Prostate gland (tissue), 2 donors: ENCODE measurements at regions not wholly inside any gene's neighbourhood (a gene's known extent, or its start where the extent isn't known, plus 50 kb on each side); places are given as distances from the start of the nearest gene placed in this dataset.

ENCODE experiments used
- DNase-seq: peaks from one replicate; pipeline ENCODE4 v3.0.0-alpha.2; 2019; ENCODE audit warnings: low spot score
- H3K27ac ChIP-seq, 2 donors: fragments of 200-600 bp; sonication (generic); 2 replicates each; pipeline ENCODE4 v1.5.1; 2017 to 2019
- H3K27me3 ChIP-seq: fragments of 200-600 bp; sonication (generic); replicated peaks from 2 replicates; pipeline ENCODE4 v1.5.1; 2019; ENCODE audit not compliant: insufficient read depth
- H3K36me3 ChIP-seq, 2 donors: fragments of 200-600 bp; sonication (generic); 1 replicate in 1 of 2; 2 replicates in 1 of 2; pipeline versions ENCODE4 v1.5.1 to v1.8.1; 2017 to 2019
- H3K4me1 ChIP-seq: fragments of 200-600 bp; sonication (generic); replicated peaks from 2 replicates; pipeline ENCODE4 v1.5.1; 2019
- H3K4me3 ChIP-seq, 2 donors: fragments of 200-600 bp; sonication (generic); 2 replicates each; pipeline ENCODE4 v1.5.1; 2017 to 2019
- H3K9me3 ChIP-seq: fragments of 200-600 bp; sonication (generic); 2 replicates; pipeline ENCODE4 v1.5.1; 2017
- POLR2A ChIP-seq: fragments of 450-650 bp; IDR thresholded peaks from one replicate; pipeline ENCODE4 v1.6.1; 2016; ENCODE audit warnings: antibody characterized with exemption, mild to moderate bottlenecking
- POLR2AphosphoS5 ChIP-seq: sonication (generic); formaldehyde crosslinking; IDR thresholded peaks from one replicate; pipeline ENCODE4 v1.6.1; 2017; ENCODE audit warnings: antibody characterized with exemption
- WGBS: methylation state at CpG from one replicate; pipeline ENCODE4 v1.1.5; 2018; 5-methylcytosine and 5-hydroxymethylcytosine counted together
- intact Hi-C: fragments of 100-400 bp; cut with DNase I; formaldehyde crosslinking; loops from one replicate; pipeline ENCODE4 v1.14.2; 2022
- TF ChIP-seq, protein P1 (sequence below), 4 experiments: fragments of 200-600 bp in 2 of 4; fragments of 450-650 bp in 2 of 4; sonication (generic) in 2 of 4; IDR thresholded peaks; 1 replicate in 3 of 4; 2 replicates in 1 of 4; pipeline ENCODE4 v1.5.1; 2016 to 2019; ENCODE audit warnings: antibody characterized with exemption in 4 of 4, mild to moderate bottlenecking in 2 of 4, moderate library complexity in 2 of 4

GRCh38 chr5:12690361-12690760 lies 786.1 kb upstream of the CTNND2 start:
- no peaks in the 10 kb centered on the region for H3K9me3 ChIP-seq
- no peak overlapping the region for H3K27ac ChIP-seq
- no peak overlapping the region for H3K4me3 ChIP-seq
- 37% methylated on average over 2 of the region's 2 CpGs for WGBS
- TF ChIP-seq POLR2AphosphoS5 (no peak), POLR2A (no peak)
- TF ChIP-seq, protein P1, sequence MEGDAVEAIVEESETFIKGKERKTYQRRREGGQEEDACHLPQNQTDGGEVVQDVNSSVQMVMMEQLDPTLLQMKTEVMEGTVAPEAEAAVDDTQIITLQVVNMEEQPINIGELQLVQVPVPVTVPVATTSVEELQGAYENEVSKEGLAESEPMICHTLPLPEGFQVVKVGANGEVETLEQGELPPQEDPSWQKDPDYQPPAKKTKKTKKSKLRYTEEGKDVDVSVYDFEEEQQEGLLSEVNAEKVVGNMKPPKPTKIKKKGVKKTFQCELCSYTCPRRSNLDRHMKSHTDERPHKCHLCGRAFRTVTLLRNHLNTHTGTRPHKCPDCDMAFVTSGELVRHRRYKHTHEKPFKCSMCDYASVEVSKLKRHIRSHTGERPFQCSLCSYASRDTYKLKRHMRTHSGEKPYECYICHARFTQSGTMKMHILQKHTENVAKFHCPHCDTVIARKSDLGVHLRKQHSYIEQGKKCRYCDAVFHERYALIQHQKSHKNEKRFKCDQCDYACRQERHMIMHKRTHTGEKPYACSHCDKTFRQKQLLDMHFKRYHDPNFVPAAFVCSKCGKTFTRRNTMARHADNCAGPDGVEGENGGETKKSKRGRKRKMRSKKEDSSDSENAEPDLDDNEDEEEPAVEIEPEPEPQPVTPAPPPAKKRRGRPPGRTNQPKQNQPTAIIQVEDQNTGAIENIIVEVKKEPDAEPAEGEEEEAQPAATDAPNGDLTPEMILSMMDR (IDR thresholded peaks at IDR 0.05) = no peak
- no peak for DNase-seq
- no peaks in the 10 kb centered on the region for H3K27me3 ChIP-seq
- intact Hi-C loops = no loop called here
- no peaks in the 10 kb centered on the region for H3K4me1 ChIP-seq
- H3K36me3 ChIP-seq = no peaks in the 10 kb centered on the region

DNA sequence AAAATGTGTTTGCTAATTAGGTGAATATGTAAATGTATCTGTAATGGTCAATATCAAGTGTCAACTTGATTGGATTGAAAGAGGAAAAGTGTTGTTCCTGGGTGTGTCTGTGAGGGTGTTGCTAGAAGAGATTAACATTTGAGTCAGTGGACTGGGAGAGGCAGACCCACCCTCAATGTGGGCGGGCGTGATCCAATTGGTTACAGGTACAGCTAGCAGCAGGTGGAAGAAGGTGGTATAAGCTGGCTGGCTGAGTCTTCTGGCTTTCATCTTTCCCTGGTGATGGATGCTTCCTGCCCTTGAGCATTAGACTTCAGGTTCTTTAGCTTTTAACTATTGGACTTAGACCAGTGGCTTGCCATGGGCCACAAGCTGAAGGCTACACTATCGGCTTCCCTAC lies 779.0 kb upstream of the CTNND2 start:
- no peaks in the 10 kb centered on the region for H3K9me3 ChIP-seq

GRCh38 chr5:12679731-12680130 lies 775.5 kb upstream of the CTNND2 start:
- Histone ChIP-seq H3K4me1 (no peaks in the 10 kb centered on the region), H3K27ac (no peak overlapping the region), H3K36me3 (no peaks in the 10 kb centered on the region), H3K27me3 (no peaks in the 10 kb centered on the region), H3K4me3 (no peak overlapping the region), H3K9me3 (no peaks in the 10 kb centered on the region)
- no peak for DNase-seq
- TF ChIP-seq POLR2AphosphoS5 (no peak), POLR2A (no peak)
- TF ChIP-seq, protein P1 (IDR thresholded peaks at IDR 0.05) = no peak
- intact Hi-C loops = no loop called here

More for the DNA sequence above, 779.0 kb upstream of the CTNND2 start:
- no peaks in the 10 kb centered on the region for H3K4me1 ChIP-seq
- H3K27ac ChIP-seq = no peak overlapping the region
- no peaks in the 10 kb centered on the region for H3K36me3 ChIP-seq
- intact Hi-C loops = no loop called here
- H3K27me3 ChIP-seq = no peaks in the 10 kb centered on the region
- TF ChIP-seq, protein P1 (IDR thresholded peaks at IDR 0.05) = no peak
- TF ChIP-seq POLR2A (no peak), POLR2AphosphoS5 (no peak)
- 69% methylated on average over 3 of the region's 3 CpGs for WGBS
- H3K4me3 ChIP-seq = no peak overlapping the region
- DNase-seq = no peak

DNA sequence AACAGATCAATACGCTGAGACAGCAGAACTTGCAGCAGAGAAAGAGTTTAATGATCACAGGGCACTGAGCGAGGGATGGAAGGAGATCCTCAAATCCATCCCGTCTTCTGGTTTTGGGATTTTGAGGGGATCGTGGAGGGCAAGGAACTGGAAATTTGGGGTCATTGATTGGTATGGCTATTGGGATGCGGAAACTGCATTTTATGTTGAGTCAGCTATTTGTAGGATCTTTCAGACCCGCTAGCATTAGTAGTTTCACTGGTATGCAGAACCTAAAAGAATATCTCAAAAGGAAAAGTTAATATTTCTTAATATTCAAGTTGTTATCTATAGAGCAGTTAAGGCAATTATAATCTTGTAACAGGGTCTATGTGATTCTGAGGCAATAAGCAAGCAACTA lies 771.7 kb upstream of the CTNND2 start:
- DNase-seq = no peak
- H3K4me3 ChIP-seq = no peak overlapping the region
- H3K9me3 ChIP-seq = no peaks in the 10 kb centered on the region
- intact Hi-C loops = no loop called here
- H3K27ac ChIP-seq = no peak overlapping the region
- 91% methylated on average over 6 of the region's 6 CpGs for WGBS
- TF ChIP-seq POLR2AphosphoS5 (no peak), POLR2A (no peak)
- TF ChIP-seq, protein P1 (IDR thresholded peaks at IDR 0.05) = no peak
- H3K36me3 ChIP-seq = no peaks in the 10 kb centered on the region
- no peaks in the 10 kb centered on the region for H3K4me1 ChIP-seq
- no peaks in the 10 kb centered on the region for H3K27me3 ChIP-seq

- H3K4me3 ChIP-seq = no peak overlapping the region
- no peaks in the 10 kb centered on the region for H3K4me1 ChIP-seq
- no peak for DNase-seq
- H3K36me3 ChIP-seq = no peaks in the 10 kb centered on the region
- H3K9me3 ChIP-seq = no peaks in the 10 kb centered on the region
- intact Hi-C loops = no loop called here
- TF ChIP-seq POLR2AphosphoS5 (no peak), POLR2A (no peak)
- TF ChIP-seq, protein P1 (IDR thresholded peaks at IDR 0.05) = no peak
- 90% methylated on average over 3 of the region's 3 CpGs for WGBS
- no peak overlapping the region for H3K27ac ChIP-seq
- H3K27me3 ChIP-seq = no peaks in the 10 kb centered on the region
Measured at GRCh38 chr5:12672141-12672540, 767.9 kb upstream of the CTNND2 start.
